PC-3 (cell line): ENCODE measurements at regions not wholly inside any gene's neighbourhood (a gene's known extent, or its start where the extent isn't known, plus 50 kb on each side); places are given as distances from the start of the nearest gene placed in this dataset.

Experiments
- ATAC-seq: fragments of 200-7000 bp; cut with Tn5 transposase; 2 replicates; pipeline ENCODE4 v1.9.1; 2020; ENCODE audit warnings: mild to moderate bottlenecking, moderate library complexity
- BruUV-seq: library from RNA; stranded (reverse); fragments of 400-500 nt; replicated peaks from 2 replicates; lab custom pipeline; 2021; lab: Mats Ljungman, UMichigan
- CTCF ChIA-PET: fragments of 300-600 bp; sonication (Branson Sonifier 250); formaldehyde crosslinking; loops from one replicate; lab custom pipeline; 2022; ENCODE audit warnings: antibody characterized with exemption; lab: Charles Lee
- POLR2A ChIA-PET: fragments of 300-600 bp; sonication (Branson Sonifier 250); formaldehyde crosslinking; loops from one replicate; lab custom pipeline; 2022; ENCODE audit warnings: antibody characterized with exemption; ENCODE audit not compliant: unreplicated experiment; lab: Charles Lee
- DNase-seq: peaks from one replicate; pipeline ENCODE4 v3.0.0-alpha.2; 2015
- H2AFZ ChIP-seq: fragments of 300-600 bp; sonication (generic); 2 replicates; pipeline ENCODE4 v1.6.0; 2016; ENCODE audit warnings: antibody characterized with exemption, low read length
- H3F3A ChIP-seq: fragments of 300-600 bp; sonication (generic); one replicate; pipeline ENCODE4 v1.6.0; 2017; ENCODE audit warnings: antibody characterized with exemption, low read length, control low read depth, mild to moderate bottlenecking; ENCODE audit not compliant: unreplicated experiment
- H3K27ac ChIP-seq: fragments of 300-600 bp; sonication (generic); 2 replicates; pipeline ENCODE4 v1.5.1; 2016; ENCODE audit warnings: mild to moderate bottlenecking, low read length
- H3K27me3 ChIP-seq: fragments of 300-600 bp; sonication (generic); 2 replicates; pipeline ENCODE4 v1.6.1; 2016; ENCODE audit warnings: low read length, mixed read lengths
- H3K36me3 ChIP-seq: fragments of 300-600 bp; sonication (generic); 2 replicates; pipeline ENCODE4 v1.6.1; 2016; ENCODE audit warnings: low read depth, mixed run types, low read length, mixed read lengths
- H3K4me1 ChIP-seq: fragments of 300-600 bp; sonication (generic); 2 replicates; pipeline ENCODE4 v1.5.1; 2016; ENCODE audit warnings: low read length; ENCODE audit not compliant: insufficient read depth
- H3K4me2 ChIP-seq: fragments of 300-600 bp; sonication (generic); 2 replicates; pipeline ENCODE4 v1.6.0; 2016; ENCODE audit warnings: low read length
- H3K4me3 ChIP-seq: fragments of 300-600 bp; sonication (generic); 2 replicates; pipeline ENCODE4 v1.5.1; 2016; ENCODE audit warnings: mild to moderate bottlenecking, low read length, mixed read lengths
- H3K79me2 ChIP-seq: fragments of 300-600 bp; sonication (generic); 2 replicates; pipeline ENCODE4 v1.6.1; 2017; ENCODE audit warnings: low read length, mixed read lengths
- H3K9ac ChIP-seq: fragments of 300-600 bp; sonication (generic); 2 replicates; pipeline ENCODE4 v1.6.0; 2016; ENCODE audit warnings: mild to moderate bottlenecking, low read length
- H3K9me2 ChIP-seq: fragments of 300-600 bp; sonication (generic); replicated peaks from 2 replicates; pipeline ENCODE4 v1.6.1; 2016; ENCODE audit warnings: mixed run types, low read length, mixed read lengths
- H3K9me3 ChIP-seq: fragments of 300-600 bp; sonication (generic); 2 replicates; pipeline ENCODE4 v1.6.1; 2016; ENCODE audit warnings: low read length, mixed read lengths
- H4K20me1 ChIP-seq: fragments of 300-600 bp; sonication (generic); 2 replicates; pipeline ENCODE4 v1.6.1; 2016; ENCODE audit warnings: low read length, mixed read lengths
- CTCF ChIP-seq: fragments of 300-600 bp; sonication (generic); conservative IDR thresholded peaks from 2 replicates; pipeline ENCODE4 v1.5.1; 2017; ENCODE audit warnings: antibody characterized with exemption, low read depth, mild to moderate bottlenecking, low read length
- EZH2 ChIP-seq: fragments of 300-600 bp; sonication (generic); IDR thresholded peaks from one replicate; pipeline ENCODE4 v1.6.1; 2017; ENCODE audit warnings: antibody characterized with exemption, mild to moderate bottlenecking, low read length; ENCODE audit not compliant: unreplicated experiment
- EZH2phosphoT487 ChIP-seq: fragments of 300-600 bp; sonication (generic); IDR thresholded peaks from 2 replicates; pipeline ENCODE4 v1.6.1; 2018; ENCODE audit warnings: mild to moderate bottlenecking, antibody characterized with exemption, low read length, borderline replicate concordance
- intact Hi-C: fragments of 100-400 bp; cut with micrococcal nuclease; formaldehyde crosslinking; loops from 2 replicates; pipeline ENCODE4 v1.9.0; 2023

- no peak overlapping the region for H3K27ac ChIP-seq
- H4K20me1 ChIP-seq = no peaks in the 10 kb centered on the region
- H3K9me2 ChIP-seq = no peaks in the 10 kb centered on the region
- peaks cover 15% of the 10 kb centered on the region for H3K4me1 ChIP-seq
- TF ChIP-seq CTCF = no peak
- TF ChIP-seq EZH2phosphoT487 = no peak
- no peak for TF ChIP-seq EZH2
- ChIA-PET POLR2A (no interaction called here), CTCF (no interaction called here)
- BruUV-seq = no TSS peak
- H3K4me2 ChIP-seq = no peak overlapping the region
- no peak for DNase-seq
- no peaks in the 10 kb centered on the region for H3K9me3 ChIP-seq
- no peaks in the 10 kb centered on the region for H3F3A ChIP-seq
- no peak overlapping the region for H2AFZ ChIP-seq
- ATAC-seq = no peak
- H3K9ac ChIP-seq = no peak overlapping the region
- H3K79me2 ChIP-seq = no peaks in the 10 kb centered on the region
- H3K36me3 ChIP-seq = no peaks in the 10 kb centered on the region
- no peak overlapping the region for H3K4me3 ChIP-seq
- no peaks in the 10 kb centered on the region for H3K27me3 ChIP-seq
- intact Hi-C loops = no loop called here
These were observed 72.6 kb upstream of the GALNT10 start for GRCh38 chr5:154117930-154118329.

GRCh38 chr5:154118385-154118784, 72.1 kb upstream of the GALNT10 start:
- Histone ChIP-seq H3F3A (no peaks in the 10 kb centered on the region), H2AFZ (no peak overlapping the region), H4K20me1 (no peaks in the 10 kb centered on the region), H3K4me1 (peaks cover 15% of the 10 kb centered on the region), H3K27me3 (no peaks in the 10 kb centered on the region), H3K9me3 (no peaks in the 10 kb centered on the region), H3K27ac (no peak overlapping the region), H3K4me2 (no peak overlapping the region), H3K9ac (no peak overlapping the region), H3K9me2 (no peaks in the 10 kb centered on the region), H3K36me3 (no peaks in the 10 kb centered on the region), H3K79me2 (no peaks in the 10 kb centered on the region), H3K4me3 (no peak overlapping the region)
- DNase-seq (no peak), ATAC-seq (no peak)
- ChIA-PET POLR2A (no interaction called here), CTCF (no interaction called here)
- BruUV-seq = no TSS peak
- intact Hi-C loops = no loop called here
- no peak for TF ChIP-seq EZH2

- DNase-seq = peak; percentile 83
- Histone ChIP-seq H3K27ac (no peak overlapping the region), H3K27me3 (no peaks in the 10 kb centered on the region), H3K79me2 (no peaks in the 10 kb centered on the region), H3K36me3 (no peaks in the 10 kb centered on the region), H3K9me2 (no peaks in the 10 kb centered on the region), H3K9me3 (no peaks in the 10 kb centered on the region), H3K4me1 (peaks cover 15% of the 10 kb centered on the region), H4K20me1 (no peaks in the 10 kb centered on the region), H2AFZ (no peak overlapping the region), H3F3A (no peaks in the 10 kb centered on the region), H3K4me3 (no peak overlapping the region), H3K4me2 (peak overlapping the region; percentile 32; the same call in 1 of the 2 replicates), H3K9ac (no peak overlapping the region)
- intact Hi-C loops = no loop called here
- no TSS peak for BruUV-seq
- ATAC-seq = peak; percentile 90
- ChIA-PET CTCF (no interaction called here), POLR2A (no interaction called here)
- TF ChIP-seq CTCF (peak; percentile 28; the same call in 1 of the 2 replicates), EZH2phosphoT487 (no peak)
These were observed 71.6 kb upstream of the GALNT10 start for GRCh38 chr5:154118893-154119336.
